Subcutaneous abdominal adipose tissue (tissue), 5 donors: ENCODE measurements at regions not wholly inside any gene's neighbourhood (a gene's known extent, or its start where the extent isn't known, plus 50 kb on each side); places are given as distances from the start of the nearest gene placed in this dataset.
"Not testable (repeated sequence)": the region's sequence is repeated elsewhere in the genome, so short reads cannot be mapped to it uniquely, and the experiment has no call there.

Experiments used
- H3K27ac ChIP-seq: one replicate; pipeline ENCODE4 v1.7.0; 2013; ENCODE audit warnings: low read depth, mild to moderate bottlenecking, inconsistent platforms, low read length, moderate library complexity
- H3K27me3 ChIP-seq, 5 donors: one replicate each; pipeline ENCODE4 v1.7.0; 2013; ENCODE audit warnings: low read length in 5 of 5, inconsistent platforms in 1 of 5; ENCODE audit not compliant: control insufficient read depth in 5 of 5, insufficient read depth in 4 of 5
- H3K36me3 ChIP-seq, 5 donors: one replicate each; pipeline ENCODE4 v1.7.0; 2013; ENCODE audit warnings: low read length in 5 of 5; ENCODE audit not compliant: control insufficient read depth in 5 of 5, insufficient read depth in 5 of 5
- H3K4me1 ChIP-seq, 5 donors: one replicate each; pipeline ENCODE4 v1.7.0; 2013; ENCODE audit warnings: low read length in 5 of 5, mild to moderate bottlenecking in 3 of 5, moderate library complexity in 1 of 5; ENCODE audit not compliant: control insufficient read depth in 5 of 5, insufficient read depth in 5 of 5
- H3K4me3 ChIP-seq, 5 donors: one replicate each; pipeline ENCODE4 v1.7.0; 2013; ENCODE audit warnings: low read length in 5 of 5, low read depth in 1 of 5
- H3K9ac ChIP-seq, 5 donors: one replicate each; pipeline ENCODE4 v1.7.0; 2013; ENCODE audit warnings: low read length in 5 of 5, mild to moderate bottlenecking in 4 of 5, moderate library complexity in 3 of 5
- H3K9me3 ChIP-seq, 5 donors: one replicate each; pipeline ENCODE4 v1.7.0; 2013; ENCODE audit warnings: low read length in 5 of 5; ENCODE audit not compliant: control insufficient read depth in 5 of 5
- donor health status: healthy.
- donor health status: healthy.
- donor health status: healthy.
- donor health status: healthy.
- donor health status: healthy.

- Histone ChIP-seq H3K9me3 (no peaks in the 10 kb centered on the region), H3K27ac (no peak overlapping the region), H3K4me1 (peaks cover 0 to 25% (median 21%) of the 10 kb centered on the region in 5 donors), H3K36me3 (no peaks in the 10 kb centered on the region), H3K27me3 (no peaks in the 10 kb centered on the region), H3K4me3 (no peak overlapping the region), H3K9ac (no peak overlapping the region)
These were observed 201.0 kb downstream of the SPRY1 start for GRCh38 chr4:123597586-123597985.

GRCh38 chr4:123598331-123598730 lies 201.7 kb downstream of the SPRY1 start:
- Histone ChIP-seq H3K27ac (no peak overlapping the region), H3K9ac (no peak overlapping the region), H3K9me3 (no peaks in the 10 kb centered on the region), H3K4me3 (no peak overlapping the region), H3K4me1 (peaks cover 0 to 26% (median 23%) of the 10 kb centered on the region in 5 donors), H3K36me3 (no peaks in the 10 kb centered on the region), H3K27me3 (no peaks in the 10 kb centered on the region)

GRCh38 chr4:123599061-123599919 lies 202.7 kb downstream of the SPRY1 start:
- Histone ChIP-seq H3K4me3 (no peak overlapping the region), H3K4me1 (peaks cover 0 to 26% (median 23%) of the 10 kb centered on the region in 5 donors), H3K27ac (peak overlapping the region; percentile 71), H3K36me3 (no peaks in the 10 kb centered on the region), H3K9me3 (no peaks in the 10 kb centered on the region), H3K27me3 (no peaks in the 10 kb centered on the region), H3K9ac (no peak overlapping the region)

- H3K27ac ChIP-seq = peak overlapping the region; percentile 71
- H3K9ac ChIP-seq = peak overlapping the region in 1 of 5 donors; percentile 18
- H3K27me3 ChIP-seq = no peaks in the 10 kb centered on the region
- no peaks in the 10 kb centered on the region for H3K36me3 ChIP-seq
- no peak overlapping the region for H3K4me3 ChIP-seq
- H3K4me1 ChIP-seq = peaks cover 0 to 26% (median 23%) of the 10 kb centered on the region in 5 donors
- H3K9me3 ChIP-seq = no peaks in the 10 kb centered on the region
These were observed 203.6 kb downstream of the SPRY1 start for GRCh38 chr4:123599920-123600810.

GRCh38 chr4:123600987-123601904 lies 204.7 kb downstream of the SPRY1 start:
- peaks cover 0 to 26% (median 23%) of the 10 kb centered on the region in 5 donors for H3K4me1 ChIP-seq
- no peaks in the 10 kb centered on the region for H3K36me3 ChIP-seq
- H3K4me3 ChIP-seq = peak overlapping the region in 1 of 5 donors; percentile 6
- peak overlapping the region; percentile 4 for H3K27ac ChIP-seq
- no peaks in the 10 kb centered on the region for H3K9me3 ChIP-seq
- H3K9ac ChIP-seq = no peak overlapping the region
- H3K27me3 ChIP-seq = no peaks in the 10 kb centered on the region

- Histone ChIP-seq H3K9me3 (no peaks in the 10 kb centered on the region), H3K4me1 (peaks cover 0 to 26% (median 23%) of the 10 kb centered on the region in 5 donors), H3K27ac (no peak overlapping the region), H3K36me3 (no peaks in the 10 kb centered on the region), H3K4me3 (no peak overlapping the region), H3K27me3 (no peaks in the 10 kb centered on the region), H3K9ac (no peak overlapping the region)
These were observed 205.4 kb downstream of the SPRY1 start for GRCh38 chr4:123602007-123602406.

- Histone ChIP-seq H3K27ac (no peak overlapping the region), H3K4me1 (peaks cover 0 to 26% (median 23%) of the 10 kb centered on the region in 5 donors), H3K9me3 (no peaks in the 10 kb centered on the region), H3K9ac (no peak overlapping the region), H3K27me3 (no peaks in the 10 kb centered on the region), H3K36me3 (no peaks in the 10 kb centered on the region), H3K4me3 (no peak overlapping the region)
These were observed 206.6 kb downstream of the SPRY1 start for GRCh38 chr4:123603165-123603564.

GRCh38 chr4:123605797-123606196 lies 209.2 kb downstream of the SPRY1 start:
- H3K4me3 ChIP-seq, H3K4me1 ChIP-seq, H3K9me3 ChIP-seq, H3K27me3 ChIP-seq, H3K27ac ChIP-seq, H3K36me3 ChIP-seq, H3K9ac ChIP-seq: not testable (repeated sequence)

- H3K36me3 ChIP-seq = no peaks in the 10 kb centered on the region
- H3K27me3 ChIP-seq = no peaks in the 10 kb centered on the region
- H3K9ac ChIP-seq = no peak overlapping the region
- no peak overlapping the region for H3K4me3 ChIP-seq
- H3K9me3 ChIP-seq = no peaks in the 10 kb centered on the region
- no peak overlapping the region for H3K27ac ChIP-seq
- H3K4me1 ChIP-seq = peaks cover 0 to 4% (median 3%) of the 10 kb centered on the region in 5 donors
These were observed 209.7 kb downstream of the SPRY1 start for GRCh38 chr4:123606336-123606735.
